HepG2 (cell line): ENCODE measurements at regions not wholly inside any gene's neighbourhood (a gene's known extent, or its start where the extent isn't known, plus 50 kb on each side); places are given as distances from the start of the nearest gene placed in this dataset.

Experiments
- CBX1 ChIP-seq: IDR thresholded peaks from one replicate; pipeline ENCODE4 v1.6.1; 2016; ENCODE audit warnings: antibody characterized with exemption, low read depth
- HNRNPK ChIP-seq: fragments of 200-400 bp; formaldehyde crosslinking; IDR thresholded peaks from 2 replicates; pipeline ENCODE4 v1.6.1; 2018; ENCODE audit warnings: low read length, low read depth, moderate library complexity, mild to moderate bottlenecking; ENCODE audit not compliant: poor library complexity, severe bottlenecking
- POLR2A ChIP-seq, 2 experiments: IDR thresholded peaks; 2 replicates each; pipeline ENCODE4 v1.6.1; 2011; ENCODE audit warnings: low read depth in 2 of 2, low read length in 2 of 2, mild to moderate bottlenecking in 1 of 2, moderate library complexity in 1 of 2; ENCODE audit not compliant: insufficient read depth in 1 of 2
- POLR2AphosphoS2 ChIP-seq: IDR thresholded peaks from 2 replicates; pipeline ENCODE4 v1.6.1; 2011; ENCODE audit warnings: low read depth, low read length, improper control_type of control experiment
- POLR2AphosphoS5 ChIP-seq: IDR thresholded peaks from 2 replicates; pipeline ENCODE4 v1.6.1; 2012; ENCODE audit warnings: low read depth, low read length
- RARG ChIP-seq: sonication (generic); formaldehyde crosslinking; IDR thresholded peaks from 2 replicates; pipeline ENCODE4 v1.4.0; 2020; ENCODE audit warnings: low read depth, mild to moderate bottlenecking, missing genetic modification reagents
- ZNF274 ChIP-seq: sonication (generic); formaldehyde crosslinking; IDR thresholded peaks from 2 replicates; pipeline ENCODE4 v1.5.1; 2020; ENCODE audit warnings: mild to moderate bottlenecking, missing genetic modification reagents

GRCh38 chr6:868201-868600, 175.3 kb upstream of the EXOC2 start:
- TF ChIP-seq HNRNPK (no peak), POLR2AphosphoS2 (no peak), POLR2AphosphoS5 (no peak), ZNF274 (CRISPR knock-in tag) (no peak), CBX1 (no peak), POLR2A (IDR thresholded peaks at IDR 0.05; ENCODE audit: insufficient read depth in 1 of 2, low read depth in 2 of 2, low read length in 2 of 2) (no peak), RARG (no peak)
